Mucosa of rectum (tissue), 2 donors: ENCODE measurements at regions not wholly inside any gene's neighbourhood (a gene's known extent, or its start where the extent isn't known, plus 50 kb on each side); places are given as distances from the start of the nearest gene placed in this dataset.
A peak's percentile ranks its signal among the peaks of the same experiment; 100 is the strongest.
"Not testable (repeated sequence)": the region's sequence is repeated elsewhere in the genome, so short reads cannot be mapped to it uniquely, and the experiment has no call there.

Experiments used
- H3K27ac ChIP-seq, 2 donors: one replicate each; pipeline ENCODE4 v1.7.0; 2013; ENCODE audit warnings: inconsistent platforms in 2 of 2, low read depth in 2 of 2, low read length in 2 of 2
- H3K27me3 ChIP-seq, 2 donors: one replicate each; pipeline ENCODE4 v1.7.0; 2013; ENCODE audit warnings: low read length in 2 of 2; ENCODE audit not compliant: control insufficient read depth in 2 of 2, insufficient read depth in 2 of 2
- H3K36me3 ChIP-seq, 2 donors: one replicate each; pipeline ENCODE4 v1.7.0; 2013; ENCODE audit warnings: low read length in 2 of 2; ENCODE audit not compliant: control insufficient read depth in 2 of 2, insufficient read depth in 2 of 2
- H3K4me1 ChIP-seq, 2 donors: one replicate each; pipeline ENCODE4 v1.7.0; 2013; ENCODE audit warnings: low read length in 2 of 2, mild to moderate bottlenecking in 1 of 2; ENCODE audit not compliant: control insufficient read depth in 2 of 2, insufficient read depth in 2 of 2
- H3K4me3 ChIP-seq, 2 donors: one replicate each; pipeline ENCODE4 v1.7.0; 2013; ENCODE audit warnings: low read length in 2 of 2
- H3K9ac ChIP-seq, 2 donors: one replicate each; pipeline ENCODE4 v1.7.0; 2013; ENCODE audit warnings: low read length in 2 of 2, low read depth in 1 of 2, mild to moderate bottlenecking in 1 of 2
- H3K9me3 ChIP-seq, 2 donors: one replicate each; pipeline ENCODE4 v1.7.0; 2013; ENCODE audit warnings: low read length in 2 of 2; ENCODE audit not compliant: control insufficient read depth in 2 of 2
- donor health status: healthy.
- donor health status: Normal muscosa, but diverticular disease.

DNA sequence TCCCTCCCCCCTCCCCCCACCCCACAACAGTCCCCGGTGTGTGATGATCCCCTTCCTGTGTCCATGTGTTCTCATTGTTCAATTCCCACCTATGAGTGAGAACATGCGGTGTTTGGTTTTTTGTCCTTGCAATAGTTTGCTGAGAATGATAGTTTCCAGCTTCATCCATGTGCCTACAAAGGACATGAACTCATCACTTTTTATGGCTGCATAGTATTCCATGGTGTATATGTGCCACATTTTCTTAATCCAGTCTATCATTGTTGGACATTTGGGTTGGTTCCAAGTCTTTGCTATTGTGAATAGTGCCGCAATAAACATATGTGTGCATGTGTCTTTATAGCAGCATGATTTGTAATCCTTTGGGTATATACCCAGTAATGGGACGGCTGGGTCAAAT is 76.5 kb upstream of the DNAH5 start:
- H3K36me3 ChIP-seq, H3K27ac ChIP-seq, H3K27me3 ChIP-seq, H3K9ac ChIP-seq, H3K4me1 ChIP-seq, H3K9me3 ChIP-seq, H3K4me3 ChIP-seq: not testable (repeated sequence)

GRCh38 chr5:14019768-14020290 is 75.3 kb upstream of the DNAH5 start:
- H3K9me3 ChIP-seq, result no peaks in the 10 kb centered on the region
- no peak overlapping the region for H3K27ac ChIP-seq
- no peaks in the 10 kb centered on the region for H3K36me3 ChIP-seq
- H3K27me3 ChIP-seq, result peaks cover 3 to 4% of the 10 kb centered on the region in 2 donors
- no peak overlapping the region for H3K4me3 ChIP-seq
- no peak overlapping the region for H3K9ac ChIP-seq
- H3K4me1 ChIP-seq, result no peaks in the 10 kb centered on the region

GRCh38 chr5:14017904-14018303 is 73.4 kb upstream of the DNAH5 start:
- H3K9ac ChIP-seq, result no peak overlapping the region
- no peaks in the 10 kb centered on the region for H3K4me1 ChIP-seq
- no peaks in the 10 kb centered on the region for H3K36me3 ChIP-seq
- no peaks in the 10 kb centered on the region for H3K9me3 ChIP-seq
- H3K4me3 ChIP-seq, result no peak overlapping the region
- peaks cover 3 to 4% of the 10 kb centered on the region in 2 donors for H3K27me3 ChIP-seq
- H3K27ac ChIP-seq, result no peak overlapping the region

DNA sequence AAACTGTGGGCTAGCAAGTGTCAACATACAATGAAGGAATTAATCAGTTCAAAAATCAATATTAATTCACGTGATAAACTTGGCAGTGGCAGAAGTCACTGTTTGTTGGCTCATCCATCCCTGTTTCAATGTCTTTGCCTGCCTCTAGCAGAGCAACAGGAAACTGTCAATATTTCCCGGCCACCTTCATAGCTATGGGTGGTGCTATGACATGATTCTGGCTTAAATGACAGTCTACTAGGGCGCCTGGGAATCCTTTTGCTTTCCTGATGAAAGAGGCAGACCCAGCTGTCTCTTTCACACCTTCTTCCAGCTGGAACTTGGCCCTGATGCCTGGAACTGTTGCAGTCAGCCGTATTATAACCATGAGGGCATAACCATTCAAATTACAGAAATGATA is 72.1 kb upstream of the DNAH5 start:
- H3K9ac ChIP-seq, result no peak overlapping the region
- peaks cover 3 to 4% of the 10 kb centered on the region in 2 donors for H3K27me3 ChIP-seq
- H3K4me3 ChIP-seq, result no peak overlapping the region
- H3K4me1 ChIP-seq, result no peaks in the 10 kb centered on the region
- no peak overlapping the region for H3K27ac ChIP-seq
- no peaks in the 10 kb centered on the region for H3K9me3 ChIP-seq
- H3K36me3 ChIP-seq, result no peaks in the 10 kb centered on the region

DNA sequence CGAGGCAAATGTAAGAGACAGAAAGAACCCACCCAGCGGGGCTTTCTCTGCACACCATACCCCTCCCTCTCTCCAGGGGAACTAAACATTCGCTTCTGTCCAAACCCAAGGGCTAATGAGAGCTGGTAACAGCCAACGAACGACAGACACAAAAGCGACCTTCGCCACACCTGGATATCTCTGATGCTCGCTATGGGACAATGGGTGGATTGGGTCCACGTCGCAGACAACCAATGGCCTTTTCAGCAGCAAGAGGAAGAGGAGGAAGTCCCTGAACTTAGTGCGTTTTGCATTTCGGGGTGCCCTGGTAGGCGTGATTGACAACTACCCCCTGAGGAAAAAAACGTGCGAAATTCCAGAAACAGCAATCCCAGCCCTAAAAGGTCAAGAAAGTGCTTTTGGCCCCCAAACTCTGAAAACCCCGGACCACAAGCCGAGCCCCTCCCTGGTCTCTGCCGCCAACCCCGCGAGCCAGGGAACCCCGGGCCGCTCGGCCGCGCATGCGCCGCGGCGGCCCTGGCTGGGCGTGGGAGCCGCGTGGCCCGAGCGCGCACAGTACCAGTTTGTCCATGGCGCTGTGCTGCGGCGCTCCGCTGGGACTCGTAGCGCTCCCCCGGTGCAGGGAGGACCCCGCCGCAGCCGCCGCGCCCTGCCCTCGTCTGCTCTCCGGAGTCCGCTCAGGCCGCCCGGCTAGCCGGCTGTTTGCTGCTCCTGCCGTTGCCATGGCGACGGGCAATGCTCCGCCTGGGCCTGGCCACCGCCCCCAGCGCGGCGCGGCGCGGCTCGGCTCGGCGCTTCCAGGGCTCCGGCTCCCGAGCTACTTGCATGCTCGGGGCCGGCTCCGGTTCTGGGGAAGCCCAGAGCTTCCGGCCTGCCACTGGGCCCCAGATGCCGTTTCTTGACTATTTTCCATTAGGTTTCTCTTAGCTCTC is 66.9 kb upstream of the DNAH5 start:
- H3K4me1 ChIP-seq, result peaks cover 3 to 5% of the 10 kb centered on the region in 2 donors
- peaks cover 0 to 3% of the 10 kb centered on the region in 2 donors for H3K27me3 ChIP-seq
- H3K27ac ChIP-seq, result peak overlapping the region in 1 of 2 donors; percentile 22
- peak overlapping the region; percentile 64 to 68 for H3K4me3 ChIP-seq
- H3K9me3 ChIP-seq, result no peaks in the 10 kb centered on the region
- H3K36me3 ChIP-seq, result no peaks in the 10 kb centered on the region
- peak overlapping the region; percentile 0 to 51 for H3K9ac ChIP-seq

DNA sequence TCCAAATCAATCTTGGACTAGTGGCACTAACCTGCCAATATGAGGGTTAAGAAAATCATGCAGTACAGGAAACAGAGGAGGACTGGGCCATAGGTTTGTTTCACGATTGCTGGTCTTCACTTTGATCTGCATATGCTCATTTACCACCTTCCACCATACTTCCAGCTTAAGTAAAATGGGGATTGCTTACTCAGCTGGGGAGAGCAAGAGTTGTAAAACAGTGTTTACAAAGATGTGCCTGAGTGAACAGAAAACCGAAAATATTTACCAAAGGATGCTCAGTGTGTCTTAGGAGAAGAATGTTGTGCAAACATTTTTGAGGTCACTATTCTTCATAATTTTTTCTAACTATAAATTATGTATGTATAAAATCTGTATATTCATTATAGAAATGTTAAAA is 65.1 kb upstream of the DNAH5 start:
- no peak overlapping the region for H3K9ac ChIP-seq
- no peaks in the 10 kb centered on the region for H3K9me3 ChIP-seq
- H3K4me3 ChIP-seq, result no peak overlapping the region
- H3K4me1 ChIP-seq, result peaks cover 3 to 5% of the 10 kb centered on the region in 2 donors
- peaks cover 0 to 3% of the 10 kb centered on the region in 2 donors for H3K27me3 ChIP-seq
- no peaks in the 10 kb centered on the region for H3K36me3 ChIP-seq
- no peak overlapping the region for H3K27ac ChIP-seq

DNA sequence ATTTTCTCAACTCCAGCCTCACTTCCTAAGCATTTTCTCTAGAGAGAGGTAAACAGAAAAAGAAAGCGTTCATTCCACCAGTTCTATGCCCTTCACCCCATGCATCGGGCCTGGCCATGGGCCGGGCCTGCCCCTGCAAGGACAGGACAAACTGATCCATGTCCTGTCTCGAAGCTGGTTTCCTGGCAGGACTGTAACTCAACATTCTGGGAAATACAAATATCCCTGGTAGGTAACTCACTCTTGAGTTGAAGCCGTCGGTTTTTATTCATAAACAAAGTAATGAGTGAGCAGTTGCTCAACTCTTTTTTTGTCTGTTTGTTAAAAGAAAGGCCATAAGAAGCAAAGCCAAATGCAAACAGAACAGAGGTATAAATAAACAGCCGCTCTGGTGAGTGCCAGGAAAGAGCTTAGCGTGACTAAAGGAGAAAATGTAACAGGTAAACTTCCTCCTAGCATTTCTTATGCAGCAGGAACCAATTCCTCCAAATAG is 64.4 kb upstream of the DNAH5 start:
- Histone ChIP-seq H3K4me1 (peaks cover 3 to 5% of the 10 kb centered on the region in 2 donors), H3K9me3 (no peaks in the 10 kb centered on the region), H3K9ac (no peak overlapping the region), H3K27me3 (peaks cover 0 to 3% of the 10 kb centered on the region in 2 donors), H3K27ac (no peak overlapping the region), H3K36me3 (no peaks in the 10 kb centered on the region), H3K4me3 (no peak overlapping the region)

GRCh38 chr5:14006823-14007520 is 62.5 kb upstream of the DNAH5 start:
- Histone ChIP-seq H3K4me3 (no peak overlapping the region), H3K9ac (no peak overlapping the region), H3K27ac (no peak overlapping the region), H3K27me3 (peaks cover 0 to 3% of the 10 kb centered on the region in 2 donors), H3K4me1 (peaks cover 3 to 5% of the 10 kb centered on the region in 2 donors), H3K9me3 (no peaks in the 10 kb centered on the region), H3K36me3 (no peaks in the 10 kb centered on the region)

DNA sequence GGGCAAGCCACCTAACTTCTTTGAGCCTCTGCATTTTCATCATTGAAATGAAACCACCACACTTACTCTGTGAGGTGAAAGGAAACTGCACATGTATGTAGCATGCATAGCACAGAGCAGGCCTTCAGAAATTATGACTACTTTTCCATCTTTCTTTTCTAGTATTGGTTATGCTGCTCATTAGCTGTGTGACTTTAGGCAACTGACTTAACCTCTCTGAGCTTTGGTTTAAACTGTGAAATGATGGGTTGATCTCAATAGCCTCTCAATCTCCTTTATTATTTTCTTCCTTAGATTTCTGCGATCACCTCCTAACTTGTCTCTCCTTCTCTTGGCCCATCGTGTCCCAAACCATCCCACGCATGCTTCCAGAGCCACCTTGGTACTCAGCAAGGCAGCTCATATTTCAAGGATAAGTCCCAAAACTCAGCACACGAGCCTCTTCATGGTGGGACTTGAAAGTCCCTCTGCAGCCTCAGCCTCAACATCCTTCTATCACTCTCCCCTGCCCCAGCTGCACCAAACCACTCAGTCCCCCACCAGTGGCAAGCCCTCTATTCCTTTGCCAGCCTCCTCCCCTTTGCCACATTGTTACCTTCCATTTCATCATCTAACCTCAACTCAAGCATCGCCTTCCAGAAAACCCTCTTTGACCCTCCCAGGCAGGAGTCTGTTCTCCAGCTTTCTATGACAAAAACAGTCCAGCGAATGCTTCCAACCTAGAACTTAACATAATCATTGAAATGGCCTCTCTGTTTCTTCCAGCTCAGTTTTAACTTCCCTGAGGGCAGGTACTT is 60.3 kb upstream of the DNAH5 start:
- no peaks in the 10 kb centered on the region for H3K27me3 ChIP-seq
- H3K4me1 ChIP-seq, result no peaks in the 10 kb centered on the region
- no peak overlapping the region for H3K9ac ChIP-seq
- H3K36me3 ChIP-seq, result no peaks in the 10 kb centered on the region
- H3K27ac ChIP-seq, result no peak overlapping the region
- H3K9me3 ChIP-seq, result no peaks in the 10 kb centered on the region
- no peak overlapping the region for H3K4me3 ChIP-seq
